Keratinocyte (primary cell): ENCODE measurements at regions not wholly inside any gene's neighbourhood (a gene's known extent, or its start where the extent isn't known, plus 50 kb on each side); places are given as distances from the start of the nearest gene placed in this dataset.

Experiments used
- DNase-seq: peaks from one replicate; pipeline ENCODE4 v3.0.0-alpha.2; 2011; ENCODE audit warnings: low read depth, missing footprints, low spot score
- FAIRE-seq: peaks from 2 replicates; lab custom pipeline; 2011; peaks lifted over from hg19 to GRCh38; lab: Jason Lieb, UNC
- H2AFZ ChIP-seq: 2 replicates; pipeline ENCODE4 v1.6.0; 2012; ENCODE audit warnings: low read length, control low read depth, inconsistent platforms; ENCODE audit not compliant: control insufficient read depth
- H3K27ac ChIP-seq: 2 replicates; pipeline ENCODE4 v1.5.1; 2011; ENCODE audit warnings: low read length; ENCODE audit not compliant: control insufficient read depth, insufficient read depth
- H3K27me3 ChIP-seq: 3 replicates; pipeline ENCODE4 v1.6.0; 2011; ENCODE audit warnings: low read length; ENCODE audit not compliant: control insufficient read depth, insufficient read depth; ENCODE audit errors: extremely low read depth
- H3K36me3 ChIP-seq, 2 experiments: 2 replicates in 1 of 2; 3 replicates in 1 of 2; pipeline ENCODE4 v1.5.1; 2011; ENCODE audit warnings: low read length in 2 of 2, mild to moderate bottlenecking in 1 of 2; ENCODE audit not compliant: control insufficient read depth in 2 of 2, insufficient read depth in 2 of 2; ENCODE audit errors: extremely low read depth in 1 of 2
- H3K4me1 ChIP-seq: 3 replicates; pipeline ENCODE4 v1.5.1; 2011; ENCODE audit warnings: low read length; ENCODE audit not compliant: control insufficient read depth, insufficient read depth; ENCODE audit errors: extremely low read depth
- H3K4me2 ChIP-seq: 3 replicates; pipeline ENCODE4 v1.6.0; 2011; ENCODE audit warnings: low read depth, low read length; ENCODE audit not compliant: control insufficient read depth, insufficient read depth; ENCODE audit errors: extremely low read depth
- H3K4me3 ChIP-seq, 3 experiments: fragments of 200-600 bp in 1 of 3; sonication (generic) in 1 of 3; 2 replicates in 2 of 3; 3 replicates in 1 of 3; pipeline ENCODE4 v1.5.1; 2011 to 2016; ENCODE audit warnings: low read length in 3 of 3, mild to moderate bottlenecking in 3 of 3, control low read depth in 2 of 3, inconsistent platforms in 1 of 3, low read depth in 1 of 3, mixed read lengths in 1 of 3, mixed run types in 1 of 3, moderate library complexity in 1 of 3; ENCODE audit not compliant: control insufficient read depth in 2 of 3, insufficient read depth in 2 of 3; ENCODE audit errors: extremely low read depth in 1 of 3
- H3K79me2 ChIP-seq: 2 replicates; pipeline ENCODE4 v1.6.0; 2012; ENCODE audit warnings: low read length; ENCODE audit not compliant: control insufficient read depth, insufficient read depth
- H3K9ac ChIP-seq: 3 replicates; pipeline ENCODE4 v1.6.0; 2011; ENCODE audit warnings: low read length; ENCODE audit not compliant: control insufficient read depth, insufficient read depth; ENCODE audit errors: extremely low read depth
- H3K9me1 ChIP-seq: 3 replicates; pipeline ENCODE4 v1.6.0; 2011; ENCODE audit warnings: low read length; ENCODE audit not compliant: control insufficient read depth, insufficient read depth; ENCODE audit errors: extremely low read depth
- H3K9me3 ChIP-seq: 2 replicates; pipeline ENCODE4 v1.5.1; 2012; ENCODE audit warnings: low read depth, low read length; ENCODE audit not compliant: control insufficient read depth
- H4K20me1 ChIP-seq: 3 replicates; pipeline ENCODE4 v1.6.0; 2011; ENCODE audit warnings: low read length; ENCODE audit not compliant: control insufficient read depth, insufficient read depth; ENCODE audit errors: extremely low read depth
- EZH2 ChIP-seq: IDR thresholded peaks from one replicate; pipeline ENCODE4 v1.6.1; 2012; ENCODE audit warnings: inconsistent platforms, mild to moderate bottlenecking, low read length, moderate library complexity
- dilution Hi-C: fragments of 300-500 bp; cut with MboI; formaldehyde crosslinking; loops from one replicate; pipeline ENCODE4 v1.7.0; 2020; ENCODE audit warnings: low sequenced_read_pairs; ENCODE audit not compliant: extremely low pct_ligation_motif_present
- TF ChIP-seq, protein P1 (sequence below), 3 experiments: IDR thresholded peaks in 1 of 3; conservative IDR thresholded peaks in 1 of 3; optimal IDR thresholded peaks in 1 of 3; 2 replicates in 2 of 3; 3 replicates in 1 of 3; pipeline versions ENCODE3 to v1.5.1; 2011; ENCODE audit warnings: low read length in 3 of 3, mild to moderate bottlenecking in 3 of 3, moderate library complexity in 2 of 3, control low read depth in 1 of 3, inconsistent platforms in 1 of 3; ENCODE audit not compliant: insufficient read depth in 2 of 3; ENCODE audit errors: extremely low read depth in 1 of 3

DNA sequence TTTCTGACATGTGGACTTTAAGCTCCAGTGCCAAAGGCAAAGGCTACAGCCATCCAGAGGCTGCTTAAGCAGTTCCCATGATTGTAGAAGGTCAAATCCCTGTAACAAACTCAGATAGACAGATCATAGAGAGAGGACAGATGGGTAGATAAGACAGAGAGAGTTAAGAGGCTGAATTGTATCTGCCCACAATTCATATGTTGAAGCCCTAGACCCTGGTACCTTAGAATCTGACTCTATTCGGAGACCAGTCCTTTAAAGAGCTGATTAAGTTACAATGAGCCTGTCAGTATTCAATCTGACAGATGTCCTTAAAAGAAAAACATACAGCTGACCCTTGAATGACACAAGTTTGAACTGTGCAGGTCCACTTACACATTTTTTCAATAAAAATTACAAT, 115.2 kb downstream of the RAP2A start:
- DNase-seq (no peak), FAIRE-seq (no peak)
- Histone ChIP-seq H3K27me3 (no peaks in the 10 kb centered on the region), H3K9ac (no peak overlapping the region), H3K79me2 (no peaks in the 10 kb centered on the region), H3K4me3 (no peak overlapping the region), H2AFZ (no peak overlapping the region), H3K4me2 (no peak overlapping the region), H3K9me1 (no peaks in the 10 kb centered on the region), H3K9me3 (no peaks in the 10 kb centered on the region), H4K20me1 (no peaks in the 10 kb centered on the region), H3K4me1 (no peaks in the 10 kb centered on the region), H3K27ac (no peak overlapping the region), H3K36me3 (no peaks in the 10 kb centered on the region)
- dilution Hi-C loops: no loop called here
- TF ChIP-seq, protein P1, sequence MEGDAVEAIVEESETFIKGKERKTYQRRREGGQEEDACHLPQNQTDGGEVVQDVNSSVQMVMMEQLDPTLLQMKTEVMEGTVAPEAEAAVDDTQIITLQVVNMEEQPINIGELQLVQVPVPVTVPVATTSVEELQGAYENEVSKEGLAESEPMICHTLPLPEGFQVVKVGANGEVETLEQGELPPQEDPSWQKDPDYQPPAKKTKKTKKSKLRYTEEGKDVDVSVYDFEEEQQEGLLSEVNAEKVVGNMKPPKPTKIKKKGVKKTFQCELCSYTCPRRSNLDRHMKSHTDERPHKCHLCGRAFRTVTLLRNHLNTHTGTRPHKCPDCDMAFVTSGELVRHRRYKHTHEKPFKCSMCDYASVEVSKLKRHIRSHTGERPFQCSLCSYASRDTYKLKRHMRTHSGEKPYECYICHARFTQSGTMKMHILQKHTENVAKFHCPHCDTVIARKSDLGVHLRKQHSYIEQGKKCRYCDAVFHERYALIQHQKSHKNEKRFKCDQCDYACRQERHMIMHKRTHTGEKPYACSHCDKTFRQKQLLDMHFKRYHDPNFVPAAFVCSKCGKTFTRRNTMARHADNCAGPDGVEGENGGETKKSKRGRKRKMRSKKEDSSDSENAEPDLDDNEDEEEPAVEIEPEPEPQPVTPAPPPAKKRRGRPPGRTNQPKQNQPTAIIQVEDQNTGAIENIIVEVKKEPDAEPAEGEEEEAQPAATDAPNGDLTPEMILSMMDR (optimal IDR thresholded peaks at IDR 0.05 in 1 of 3, IDR thresholded peaks at IDR 0.05 in 1 of 3, conservative IDR thresholded peaks at IDR 0.05 in 1 of 3; ENCODE audit: extremely low read depth in 1 of 3, insufficient read depth in 2 of 3, low read length in 3 of 3): no peak
- TF ChIP-seq EZH2: no peak

DNA sequence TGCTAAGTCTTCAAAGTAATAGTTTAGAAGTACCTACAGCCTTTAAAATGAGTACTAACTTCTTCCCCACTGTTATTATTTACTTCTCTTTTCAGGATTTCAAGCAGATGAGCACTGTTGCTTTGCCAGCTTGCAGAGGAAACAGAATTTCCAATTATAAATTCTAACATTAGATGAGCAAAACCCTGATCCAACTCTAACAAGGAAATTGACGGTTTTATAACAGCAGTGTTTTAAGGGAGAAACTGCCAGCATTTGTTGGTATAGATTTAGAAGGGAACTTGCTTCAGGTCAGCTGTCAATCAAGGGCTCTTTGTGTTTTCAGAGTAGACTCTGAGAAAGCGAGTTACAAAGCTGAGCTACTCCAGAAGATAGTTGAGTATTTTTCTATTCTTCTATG, 120.5 kb downstream of the RAP2A start:
- no peaks in the 10 kb centered on the region for H3K79me2 ChIP-seq
- H3K27ac ChIP-seq: no peak overlapping the region
- H3K4me3 ChIP-seq: no peak overlapping the region
- no peak for DNase-seq
- FAIRE-seq: no peak
- dilution Hi-C loops: no loop called here
- H3K4me1 ChIP-seq: no peaks in the 10 kb centered on the region
- H4K20me1 ChIP-seq: no peaks in the 10 kb centered on the region
- no peak overlapping the region for H2AFZ ChIP-seq
- no peak for TF ChIP-seq EZH2
- TF ChIP-seq, protein P1 (optimal IDR thresholded peaks at IDR 0.05 in 1 of 3, IDR thresholded peaks at IDR 0.05 in 1 of 3, conservative IDR thresholded peaks at IDR 0.05 in 1 of 3; ENCODE audit: extremely low read depth in 1 of 3, insufficient read depth in 2 of 3, low read length in 3 of 3): no peak
- H3K9ac ChIP-seq: no peak overlapping the region
- H3K27me3 ChIP-seq: no peaks in the 10 kb centered on the region
- H3K4me2 ChIP-seq: no peak overlapping the region
- no peaks in the 10 kb centered on the region for H3K9me3 ChIP-seq
- no peaks in the 10 kb centered on the region for H3K36me3 ChIP-seq
- H3K9me1 ChIP-seq: no peaks in the 10 kb centered on the region
